Fibroblast of lung (primary cell): ENCODE measurements at regions not wholly inside any gene's neighbourhood (a gene's known extent, or its start where the extent isn't known, plus 50 kb on each side); places are given as distances from the start of the nearest gene placed in this dataset.

Experiments used
- DNase-seq, 2 donors: peaks; one replicate each; pipeline versions ENCODE4 v3.0.0 to v3.0.0-alpha.2; 2010; ENCODE audit warnings: low read depth in 2 of 2
- H2AFZ ChIP-seq: 2 replicates; pipeline ENCODE4 v1.5.1; 2012; ENCODE audit warnings: low read length, control low read depth, inconsistent platforms
- H3K27ac ChIP-seq: 2 replicates; pipeline ENCODE4 v1.5.1; 2011; ENCODE audit warnings: low read length, control low read depth; ENCODE audit not compliant: insufficient read depth
- H3K27me3 ChIP-seq: 2 replicates; pipeline ENCODE4 v1.5.1; 2011; ENCODE audit warnings: mild to moderate bottlenecking, low read length; ENCODE audit not compliant: control insufficient read depth, insufficient read depth
- H3K36me3 ChIP-seq: 2 replicates; pipeline ENCODE4 v1.5.1; 2011; ENCODE audit warnings: low read length; ENCODE audit not compliant: control insufficient read depth, insufficient read depth
- H3K4me1 ChIP-seq: 2 replicates; pipeline ENCODE4 v1.5.1; 2011; ENCODE audit warnings: low read length; ENCODE audit not compliant: control insufficient read depth, insufficient read depth; ENCODE audit errors: extremely low read depth
- H3K4me2 ChIP-seq: 2 replicates; pipeline ENCODE4 v1.5.1; 2011; ENCODE audit warnings: low read length, control low read depth; ENCODE audit not compliant: insufficient read depth; ENCODE audit errors: extremely low read depth
- H3K4me3 ChIP-seq, 4 experiments: fragments of 200-600 bp in 1 of 4; sonication (generic) in 1 of 4; replicated peaks in 1 of 4; 2 replicates each; pipeline ENCODE4 v1.5.1; 2011 to 2016; ENCODE audit warnings: low read length in 4 of 4, low read depth in 3 of 4, mild to moderate bottlenecking in 3 of 4, control low read depth in 2 of 4, inconsistent platforms in 1 of 4, mixed read lengths in 1 of 4; ENCODE audit not compliant: insufficient read depth in 1 of 4; ENCODE audit errors: control extremely low read depth in 1 of 4
- H3K79me2 ChIP-seq: 2 replicates; pipeline ENCODE4 v1.5.1; 2012; ENCODE audit warnings: mild to moderate bottlenecking, low read length, inconsistent platforms; ENCODE audit not compliant: control insufficient read depth, insufficient read depth
- H3K9ac ChIP-seq: 2 replicates; pipeline ENCODE4 v1.5.1; 2011; ENCODE audit warnings: mild to moderate bottlenecking, low read length, control low read depth; ENCODE audit not compliant: insufficient read depth
- H3K9me3 ChIP-seq: 2 replicates; pipeline ENCODE4 v1.5.1; 2012; ENCODE audit warnings: low read depth, low read length; ENCODE audit not compliant: control insufficient read depth, insufficient read depth
- H4K20me1 ChIP-seq: 2 replicates; pipeline ENCODE4 v1.5.1; 2011; ENCODE audit warnings: low read length; ENCODE audit not compliant: control insufficient read depth, insufficient read depth; ENCODE audit errors: extremely low read depth
- EZH2 ChIP-seq: IDR thresholded peaks from 2 replicates; pipeline ENCODE4 v1.5.1; 2012; ENCODE audit warnings: low read length, control low read depth, mild to moderate bottlenecking; ENCODE audit errors: missing control alignments
- TF ChIP-seq, protein P1 (sequence below), 2 donors: IDR thresholded peaks in 1 of 2; conservative IDR thresholded peaks in 1 of 2; 1 replicate in 1 of 2; 2 replicates in 1 of 2; pipeline ENCODE4 v1.5.1; 2011 to 2012; ENCODE audit warnings: low read length in 2 of 2, control low read depth in 1 of 2, inconsistent platforms in 1 of 2, low read depth in 1 of 2, mild to moderate bottlenecking in 1 of 2

GRCh38 chr11:112650527-112650926, 310.7 kb upstream of the NCAM1 start:
- TF ChIP-seq EZH2, result no peak
- H3K27ac ChIP-seq, result no peak overlapping the region
- no peaks in the 10 kb centered on the region for H3K79me2 ChIP-seq

GRCh38 chr11:112651386-112651785, 309.8 kb upstream of the NCAM1 start:
- no peak for TF ChIP-seq EZH2
- TF ChIP-seq, protein P1, sequence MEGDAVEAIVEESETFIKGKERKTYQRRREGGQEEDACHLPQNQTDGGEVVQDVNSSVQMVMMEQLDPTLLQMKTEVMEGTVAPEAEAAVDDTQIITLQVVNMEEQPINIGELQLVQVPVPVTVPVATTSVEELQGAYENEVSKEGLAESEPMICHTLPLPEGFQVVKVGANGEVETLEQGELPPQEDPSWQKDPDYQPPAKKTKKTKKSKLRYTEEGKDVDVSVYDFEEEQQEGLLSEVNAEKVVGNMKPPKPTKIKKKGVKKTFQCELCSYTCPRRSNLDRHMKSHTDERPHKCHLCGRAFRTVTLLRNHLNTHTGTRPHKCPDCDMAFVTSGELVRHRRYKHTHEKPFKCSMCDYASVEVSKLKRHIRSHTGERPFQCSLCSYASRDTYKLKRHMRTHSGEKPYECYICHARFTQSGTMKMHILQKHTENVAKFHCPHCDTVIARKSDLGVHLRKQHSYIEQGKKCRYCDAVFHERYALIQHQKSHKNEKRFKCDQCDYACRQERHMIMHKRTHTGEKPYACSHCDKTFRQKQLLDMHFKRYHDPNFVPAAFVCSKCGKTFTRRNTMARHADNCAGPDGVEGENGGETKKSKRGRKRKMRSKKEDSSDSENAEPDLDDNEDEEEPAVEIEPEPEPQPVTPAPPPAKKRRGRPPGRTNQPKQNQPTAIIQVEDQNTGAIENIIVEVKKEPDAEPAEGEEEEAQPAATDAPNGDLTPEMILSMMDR (conservative IDR thresholded peaks at IDR 0.05 in 1 of 2, IDR thresholded peaks at IDR 0.05 in 1 of 2; ENCODE audit: low read depth in 1 of 2, low read length in 2 of 2), result no peak
- H3K36me3 ChIP-seq, result no peaks in the 10 kb centered on the region
- H3K9me3 ChIP-seq, result no peaks in the 10 kb centered on the region
- no peaks in the 10 kb centered on the region for H4K20me1 ChIP-seq
- no peak overlapping the region for H3K4me3 ChIP-seq
- H3K27ac ChIP-seq, result no peak overlapping the region
- no peak for DNase-seq
- H3K79me2 ChIP-seq, result no peaks in the 10 kb centered on the region
- no peak overlapping the region for H3K9ac ChIP-seq
- H3K27me3 ChIP-seq, result no peaks in the 10 kb centered on the region
- H3K4me2 ChIP-seq, result no peak overlapping the region
- H3K4me1 ChIP-seq, result peaks cover 2% of the 10 kb centered on the region
- no peak overlapping the region for H2AFZ ChIP-seq

More at GRCh38 chr11:112650527-112650926, 310.7 kb upstream of the NCAM1 start:
- no peaks in the 10 kb centered on the region for H4K20me1 ChIP-seq
- DNase-seq, result no peak
- H3K9me3 ChIP-seq, result no peaks in the 10 kb centered on the region
- H3K4me2 ChIP-seq, result no peak overlapping the region
- H3K9ac ChIP-seq, result no peak overlapping the region
- no peaks in the 10 kb centered on the region for H3K4me1 ChIP-seq
- H3K36me3 ChIP-seq, result no peaks in the 10 kb centered on the region
- no peaks in the 10 kb centered on the region for H3K27me3 ChIP-seq
- H3K4me3 ChIP-seq, result no peak overlapping the region
- H2AFZ ChIP-seq, result no peak overlapping the region

DNA sequence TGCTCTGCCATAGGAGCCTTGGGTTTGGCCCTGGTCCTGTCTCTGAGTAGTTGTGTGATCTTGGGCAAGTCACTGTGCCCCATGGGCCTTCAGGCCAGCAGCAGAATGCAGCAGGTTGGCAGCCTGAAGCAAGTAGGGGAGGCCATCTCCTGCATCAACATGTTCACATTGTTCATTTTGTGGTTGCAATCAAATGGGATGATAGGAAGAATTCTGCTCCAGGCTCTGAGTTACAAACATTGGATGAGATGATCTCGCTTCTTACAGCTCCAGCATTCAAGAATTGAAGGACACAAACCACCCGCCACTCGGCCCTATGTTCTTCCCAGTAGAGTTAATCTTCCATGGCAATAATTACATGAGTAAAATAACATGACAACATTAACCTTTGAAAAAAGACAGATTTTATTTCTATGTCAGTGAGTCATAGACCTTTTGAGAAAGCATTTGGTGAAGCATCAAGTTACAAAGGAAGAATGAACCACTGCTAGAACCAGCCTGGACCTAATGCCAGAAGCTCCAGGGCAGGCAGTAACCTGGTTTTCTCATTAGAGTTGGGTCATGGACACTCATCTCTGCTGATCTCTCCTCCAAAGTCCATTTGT, 308.3 kb upstream of the NCAM1 start:
- Histone ChIP-seq H3K4me3 (no peak overlapping the region), H3K4me2 (no peak overlapping the region), H3K79me2 (no peaks in the 10 kb centered on the region), H3K9me3 (no peaks in the 10 kb centered on the region), H3K27ac (no peak overlapping the region), H4K20me1 (no peaks in the 10 kb centered on the region), H3K36me3 (no peaks in the 10 kb centered on the region), H3K27me3 (no peaks in the 10 kb centered on the region), H2AFZ (no peak overlapping the region), H3K4me1 (peaks cover 4% of the 10 kb centered on the region), H3K9ac (no peak overlapping the region)
- DNase-seq, result peak; percentile 21 to 70
- TF ChIP-seq EZH2, result no peak
- TF ChIP-seq, protein P1 (conservative IDR thresholded peaks at IDR 0.05 in 1 of 2, IDR thresholded peaks at IDR 0.05 in 1 of 2; ENCODE audit: low read depth in 1 of 2, low read length in 2 of 2), result no peak
